ENCODE measurements at regions not wholly inside any gene's neighbourhood (a gene's known extent, or its start where the extent isn't known, plus 50 kb on each side); places are given as distances from the start of the nearest gene placed in this dataset.

- Histone ChIP-seq H3K9me3 (ENCODE audit: control insufficient read depth in 1 of 2, low read length in 2 of 2) (no peaks in the 10 kb centered on the region), H3K4me3 (ENCODE audit: low read depth in 1 of 2, low read length in 2 of 2) (no peak overlapping the region), H3K4me1 (ENCODE audit: control insufficient read depth in 1 of 2, insufficient read depth in 2 of 2, low read length in 2 of 2) (no peaks in the 10 kb centered on the region), H3K27me3 (ENCODE audit: control insufficient read depth in 1 of 2, insufficient read depth in 2 of 2, low read length in 2 of 2) (no peaks in the 10 kb centered on the region), H3K9ac (ENCODE audit: low read depth in 1 of 2, low read length in 2 of 2) (no peak overlapping the region), H3K36me3 (ENCODE audit: control insufficient read depth in 1 of 2, insufficient read depth in 2 of 2, low read length in 2 of 2) (no peaks in the 10 kb centered on the region), H3K27ac (ENCODE audit: low read depth, low read length) (no peak overlapping the region)
Observed at GRCh38 chr13:76637641-76638141, 248.5 kb downstream of the KCTD12 start.

GRCh38 chr13:76636829-76637228 is 249.4 kb downstream of the KCTD12 start:
- H3K27ac ChIP-seq (ENCODE audit: low read depth, low read length), result no peak overlapping the region
- H3K4me1 ChIP-seq (ENCODE audit: control insufficient read depth in 1 of 2, insufficient read depth in 2 of 2, low read length in 2 of 2), result no peaks in the 10 kb centered on the region
- no peak overlapping the region for H3K9ac ChIP-seq (ENCODE audit: low read depth in 1 of 2, low read length in 2 of 2)
- no peak overlapping the region for H3K4me3 ChIP-seq (ENCODE audit: low read depth in 1 of 2, low read length in 2 of 2)
- H3K36me3 ChIP-seq (ENCODE audit: control insufficient read depth in 1 of 2, insufficient read depth in 2 of 2, low read length in 2 of 2), result no peaks in the 10 kb centered on the region
- no peaks in the 10 kb centered on the region for H3K9me3 ChIP-seq (ENCODE audit: control insufficient read depth in 1 of 2, low read length in 2 of 2)
- H3K27me3 ChIP-seq (ENCODE audit: control insufficient read depth in 1 of 2, insufficient read depth in 2 of 2, low read length in 2 of 2), result no peaks in the 10 kb centered on the region

GRCh38 chr13:76635232-76636230 is 250.7 kb downstream of the KCTD12 start:
- Histone ChIP-seq H3K36me3 (ENCODE audit: control insufficient read depth in 1 of 2, insufficient read depth in 2 of 2, low read length in 2 of 2) (no peaks in the 10 kb centered on the region), H3K4me3 (ENCODE audit: low read depth in 1 of 2, low read length in 2 of 2) (no peak overlapping the region), H3K27me3 (ENCODE audit: control insufficient read depth in 1 of 2, insufficient read depth in 2 of 2, low read length in 2 of 2) (no peaks in the 10 kb centered on the region), H3K9ac (ENCODE audit: low read depth in 1 of 2, low read length in 2 of 2) (no peak overlapping the region), H3K9me3 (ENCODE audit: control insufficient read depth in 1 of 2, low read length in 2 of 2) (no peaks in the 10 kb centered on the region), H3K27ac (ENCODE audit: low read depth, low read length) (no peak overlapping the region), H3K4me1 (ENCODE audit: control insufficient read depth in 1 of 2, insufficient read depth in 2 of 2, low read length in 2 of 2) (no peaks in the 10 kb centered on the region)

GRCh38 chr13:76634431-76635191 is 251.6 kb downstream of the KCTD12 start:
- Histone ChIP-seq H3K4me3 (ENCODE audit: low read depth in 1 of 2, low read length in 2 of 2) (no peak overlapping the region), H3K27me3 (ENCODE audit: control insufficient read depth in 1 of 2, insufficient read depth in 2 of 2, low read length in 2 of 2) (no peaks in the 10 kb centered on the region), H3K9ac (ENCODE audit: low read depth in 1 of 2, low read length in 2 of 2) (no peak overlapping the region), H3K4me1 (ENCODE audit: control insufficient read depth in 1 of 2, insufficient read depth in 2 of 2, low read length in 2 of 2) (no peaks in the 10 kb centered on the region), H3K9me3 (ENCODE audit: control insufficient read depth in 1 of 2, low read length in 2 of 2) (no peaks in the 10 kb centered on the region), H3K27ac (ENCODE audit: low read depth, low read length) (no peak overlapping the region), H3K36me3 (ENCODE audit: control insufficient read depth in 1 of 2, insufficient read depth in 2 of 2, low read length in 2 of 2) (no peaks in the 10 kb centered on the region)

GRCh38 chr13:76632401-76633044 is 253.7 kb downstream of the KCTD12 start:
- no peaks in the 10 kb centered on the region for H3K4me1 ChIP-seq (ENCODE audit: control insufficient read depth in 1 of 2, insufficient read depth in 2 of 2, low read length in 2 of 2)

GRCh38 chr13:76630629-76631230 is 255.5 kb downstream of the KCTD12 start:
- peaks cover 0 to 3% of the 10 kb centered on the region in 2 donors for H3K9me3 ChIP-seq (ENCODE audit: control insufficient read depth in 1 of 2, low read length in 2 of 2)
- H3K4me3 ChIP-seq (ENCODE audit: low read depth in 1 of 2, low read length in 2 of 2), result no peak overlapping the region
- H3K27me3 ChIP-seq (ENCODE audit: control insufficient read depth in 1 of 2, insufficient read depth in 2 of 2, low read length in 2 of 2), result no peaks in the 10 kb centered on the region
- H3K27ac ChIP-seq (ENCODE audit: low read depth, low read length), result no peak overlapping the region
- H3K9ac ChIP-seq (ENCODE audit: low read depth in 1 of 2, low read length in 2 of 2), result no peak overlapping the region
- no peaks in the 10 kb centered on the region for H3K36me3 ChIP-seq (ENCODE audit: control insufficient read depth in 1 of 2, insufficient read depth in 2 of 2, low read length in 2 of 2)
- no peaks in the 10 kb centered on the region for H3K4me1 ChIP-seq (ENCODE audit: control insufficient read depth in 1 of 2, insufficient read depth in 2 of 2, low read length in 2 of 2)

More at GRCh38 chr13:76632401-76633044, 253.7 kb downstream of the KCTD12 start:
- H3K9ac ChIP-seq (ENCODE audit: low read depth in 1 of 2, low read length in 2 of 2), result no peak overlapping the region
- no peaks in the 10 kb centered on the region for H3K27me3 ChIP-seq (ENCODE audit: control insufficient read depth in 1 of 2, insufficient read depth in 2 of 2, low read length in 2 of 2)
- peaks cover 0 to under 1% of the 10 kb centered on the region in 2 donors for H3K9me3 ChIP-seq (ENCODE audit: control insufficient read depth in 1 of 2, low read length in 2 of 2)
- H3K36me3 ChIP-seq (ENCODE audit: control insufficient read depth in 1 of 2, insufficient read depth in 2 of 2, low read length in 2 of 2), result no peaks in the 10 kb centered on the region
- H3K27ac ChIP-seq (ENCODE audit: low read depth, low read length), result no peak overlapping the region
- no peak overlapping the region for H3K4me3 ChIP-seq (ENCODE audit: low read depth in 1 of 2, low read length in 2 of 2)

- Histone ChIP-seq H3K36me3 (ENCODE audit: control insufficient read depth in 1 of 2, insufficient read depth in 2 of 2, low read length in 2 of 2) (no peaks in the 10 kb centered on the region), H3K9me3 (ENCODE audit: control insufficient read depth in 1 of 2, low read length in 2 of 2) (peaks cover 0 to 2% of the 10 kb centered on the region in 2 donors), H3K27ac (ENCODE audit: low read depth, low read length) (no peak overlapping the region), H3K9ac (ENCODE audit: low read depth in 1 of 2, low read length in 2 of 2) (no peak overlapping the region), H3K4me1 (ENCODE audit: control insufficient read depth in 1 of 2, insufficient read depth in 2 of 2, low read length in 2 of 2) (no peaks in the 10 kb centered on the region), H3K4me3 (ENCODE audit: low read depth in 1 of 2, low read length in 2 of 2) (no peak overlapping the region), H3K27me3 (ENCODE audit: control insufficient read depth in 1 of 2, insufficient read depth in 2 of 2, low read length in 2 of 2) (no peaks in the 10 kb centered on the region)
Observed at GRCh38 chr13:76622315-76623040, 263.7 kb downstream of the KCTD12 start.

- Histone ChIP-seq H3K4me1 (ENCODE audit: control insufficient read depth in 1 of 2, insufficient read depth in 2 of 2, low read length in 2 of 2) (no peaks in the 10 kb centered on the region), H3K27ac (ENCODE audit: low read depth, low read length) (no peak overlapping the region), H3K36me3 (ENCODE audit: control insufficient read depth in 1 of 2, insufficient read depth in 2 of 2, low read length in 2 of 2) (no peaks in the 10 kb centered on the region), H3K27me3 (ENCODE audit: control insufficient read depth in 1 of 2, insufficient read depth in 2 of 2, low read length in 2 of 2) (no peaks in the 10 kb centered on the region), H3K4me3 (ENCODE audit: low read depth in 1 of 2, low read length in 2 of 2) (no peak overlapping the region), H3K9ac (ENCODE audit: low read depth in 1 of 2, low read length in 2 of 2) (no peak overlapping the region), H3K9me3 (ENCODE audit: control insufficient read depth in 1 of 2, low read length in 2 of 2) (no peaks in the 10 kb centered on the region)
Observed at GRCh38 chr13:76621705-76622104, 264.5 kb downstream of the KCTD12 start.

- no peaks in the 10 kb centered on the region for H3K9me3 ChIP-seq (ENCODE audit: control insufficient read depth in 1 of 2, low read length in 2 of 2)
- H3K27ac ChIP-seq (ENCODE audit: low read depth, low read length), result no peak overlapping the region
- no peaks in the 10 kb centered on the region for H3K4me1 ChIP-seq (ENCODE audit: control insufficient read depth in 1 of 2, insufficient read depth in 2 of 2, low read length in 2 of 2)
- no peaks in the 10 kb centered on the region for H3K27me3 ChIP-seq (ENCODE audit: control insufficient read depth in 1 of 2, insufficient read depth in 2 of 2, low read length in 2 of 2)
- H3K4me3 ChIP-seq (ENCODE audit: low read depth in 1 of 2, low read length in 2 of 2), result no peak overlapping the region
- H3K9ac ChIP-seq (ENCODE audit: low read depth in 1 of 2, low read length in 2 of 2), result no peak overlapping the region
- no peaks in the 10 kb centered on the region for H3K36me3 ChIP-seq (ENCODE audit: control insufficient read depth in 1 of 2, insufficient read depth in 2 of 2, low read length in 2 of 2)
Observed at GRCh38 chr13:76620036-76620435, 266.2 kb downstream of the KCTD12 start.

Measured in duodenal mucosa (tissue), 2 donors.